SK-N-SH (cell line): ENCODE measurements at regions not wholly inside any gene's neighbourhood (a gene's known extent, or its start where the extent isn't known, plus 50 kb on each side); places are given as distances from the start of the nearest gene placed in this dataset.
A peak's percentile ranks its signal among the peaks of the same experiment; 100 is the strongest.

ENCODE experiments used
- CTCF ChIA-PET: fragments of 300-600, 350-600 bp; formaldehyde crosslinking; extraction: SDS; loops from one replicate; lab custom pipeline; 2021; lab: Yijun Ruan, JAX
- POLR2A ChIA-PET: fragments of 350-600 bp; sonication (Branson Sonifier 250); formaldehyde crosslinking; extraction: SDS; loops from one replicate; lab custom pipeline; 2020; ENCODE audit warnings: antibody characterized with exemption, inconsistent platforms; lab: Yijun Ruan, JAX
- DNase-seq: peaks from one replicate; pipeline ENCODE4 v3.0.0; 2012
- H2AFZ ChIP-seq: fragments of 200-600 bp; sonication (generic); 2 replicates; pipeline ENCODE4 v1.8.1; 2016; ENCODE audit warnings: antibody characterized with exemption, mild to moderate bottlenecking, low read depth
- H3F3A ChIP-seq: fragments of 200-600 bp; sonication (generic); replicated peaks from 2 replicates; pipeline ENCODE3; 2016; ENCODE audit warnings: antibody characterized with exemption, mild to moderate bottlenecking; ENCODE audit not compliant: insufficient read depth
- H3K27ac ChIP-seq, 2 experiments: fragments of 200-500 bp in 1 of 2; fragments of 200-600 bp in 1 of 2; sonication (Bioruptor generic) in 1 of 2; sonication (generic), shearing (Covaris generic) in 1 of 2; 2 replicates each; pipeline versions ENCODE4 v1.5.1 to v1.6.1; 2014 to 2016; ENCODE audit warnings: low read depth in 2 of 2, inconsistent platforms in 1 of 2, low read length in 1 of 2, mild to moderate bottlenecking in 1 of 2, mixed read lengths in 1 of 2
- H3K27me3 ChIP-seq: fragments of 200-600 bp; sonication (generic), shearing (Covaris generic); 2 replicates; pipeline ENCODE4 v1.6.1; 2016; ENCODE audit warnings: mixed run types; ENCODE audit not compliant: insufficient read depth
- H3K36me3 ChIP-seq, 2 experiments: fragments of 200-500 bp in 1 of 2; fragments of 200-600 bp in 1 of 2; sonication (Bioruptor generic) in 1 of 2; sonication (generic) in 1 of 2; replicated peaks in 1 of 2; 2 replicates each; pipeline versions ENCODE3 to v1.5.1; 2014 to 2016; ENCODE audit warnings: low read length in 1 of 2, mild to moderate bottlenecking in 1 of 2; ENCODE audit not compliant: insufficient read depth in 2 of 2, control insufficient read depth in 1 of 2
- H3K4me1 ChIP-seq, 2 experiments: fragments of 200-500 bp in 1 of 2; fragments of 200-600 bp in 1 of 2; sonication (Bioruptor generic) in 1 of 2; sonication (generic), shearing (Covaris generic) in 1 of 2; 2 replicates each; pipeline versions ENCODE4 v1.5.1 to v1.6.1; 2014 to 2016; ENCODE audit warnings: low read depth in 1 of 2, low read length in 1 of 2, mixed run types in 1 of 2; ENCODE audit not compliant: insufficient read depth in 2 of 2, control insufficient read depth in 1 of 2
- H3K4me2 ChIP-seq: fragments of 200-600 bp; sonication (generic), shearing (Covaris generic); 2 replicates; pipeline ENCODE4 v1.6.1; 2017; ENCODE audit warnings: mixed run types
- H3K4me3 ChIP-seq, 2 experiments: fragments of 200-500 bp in 1 of 2; fragments of 200-600 bp in 1 of 2; sonication (Bioruptor generic) in 1 of 2; sonication (generic), shearing (Covaris generic) in 1 of 2; 2 replicates each; pipeline versions ENCODE4 v1.5.1 to v1.8.1; 2014 to 2016; ENCODE audit warnings: low read depth in 2 of 2, inconsistent platforms in 1 of 2, low read length in 1 of 2, mild to moderate bottlenecking in 1 of 2, mixed read lengths in 1 of 2, moderate library complexity in 1 of 2
- H3K79me2 ChIP-seq: fragments of 200-600 bp; sonication (generic); 2 replicates; pipeline ENCODE4 v1.8.1; 2017; ENCODE audit warnings: mild to moderate bottlenecking; ENCODE audit not compliant: insufficient read depth
- H3K9ac ChIP-seq: fragments of 200-600 bp; sonication (generic); 2 replicates; pipeline ENCODE4 v1.6.1; 2017; ENCODE audit warnings: mixed run types
- H3K9me2 ChIP-seq: fragments of 200-600 bp; sonication (generic); 2 replicates; pipeline ENCODE4 v1.6.1; 2017; ENCODE audit warnings: mixed run types
- H3K9me3 ChIP-seq: fragments of 200-600 bp; sonication (generic); 2 replicates; pipeline ENCODE4 v1.6.1; 2017; ENCODE audit warnings: mixed run types, mild to moderate bottlenecking, moderate library complexity
- H4K20me1 ChIP-seq: fragments of 200-600 bp; sonication (generic); 2 replicates; pipeline ENCODE4 v1.6.1; 2017; ENCODE audit warnings: mild to moderate bottlenecking, mixed run types; ENCODE audit not compliant: insufficient read depth
- EP300 ChIP-seq, 2 experiments: IDR thresholded peaks; 2 replicates each; pipeline versions ENCODE4 v1.4.0 to v1.6.1; 2012; ENCODE audit warnings: borderline replicate concordance in 1 of 2, low read depth in 1 of 2, low read length in 1 of 2
- EZH2phosphoT487 ChIP-seq: fragments of 200-600 bp; sonication (generic); IDR thresholded peaks from 2 replicates; pipeline ENCODE4 v1.6.1; 2017; ENCODE audit warnings: low read depth, mixed run types, mild to moderate bottlenecking, antibody characterized with exemption, moderate library complexity, borderline replicate concordance
- GATA2 ChIP-seq: sonication (generic); formaldehyde crosslinking; IDR thresholded peaks from 2 replicates; pipeline ENCODE4 v1.5.0; 2020; ENCODE audit warnings: mild to moderate bottlenecking, missing genetic modification reagents
- JUND ChIP-seq: IDR thresholded peaks from 2 replicates; pipeline ENCODE4 v1.4.0; 2012
- PBX3 ChIP-seq: IDR thresholded peaks from 2 replicates; pipeline ENCODE4; 2012
- RAD21 ChIP-seq: IDR thresholded peaks from 2 replicates; pipeline ENCODE4 v1.6.1; 2012; ENCODE audit warnings: mild to moderate bottlenecking, low read length
- SIN3A ChIP-seq: IDR thresholded peaks from 2 replicates; pipeline ENCODE4 v1.6.1; 2012; ENCODE audit warnings: low read depth, mild to moderate bottlenecking, low read length, moderate library complexity, borderline replicate concordance
- SMC3 ChIP-seq: IDR thresholded peaks from 2 replicates; pipeline ENCODE4 v1.6.1; 2012; ENCODE audit warnings: low read depth, low read length, improper control_type of control experiment
- YY1 ChIP-seq: IDR thresholded peaks from 2 replicates; pipeline ENCODE4 v1.4.0; 2012; ENCODE audit warnings: low read depth, mild to moderate bottlenecking
- WGBS: methylation state at CpG from one replicate; pipeline ENCODE4 v1.1.6; 2017; ENCODE audit warnings: low lambda C conversion rate; 5-methylcytosine and 5-hydroxymethylcytosine counted together
- TF ChIP-seq, protein P1 (sequence below): IDR thresholded peaks from 2 replicates; pipeline ENCODE4 v1.4.0; 2012; ENCODE audit warnings: low read depth, borderline replicate concordance
- TF ChIP-seq, protein P2 (sequence below): IDR thresholded peaks from 2 replicates; pipeline ENCODE4 v1.4.0; 2012; ENCODE audit warnings: low read depth, borderline replicate concordance

DNA sequence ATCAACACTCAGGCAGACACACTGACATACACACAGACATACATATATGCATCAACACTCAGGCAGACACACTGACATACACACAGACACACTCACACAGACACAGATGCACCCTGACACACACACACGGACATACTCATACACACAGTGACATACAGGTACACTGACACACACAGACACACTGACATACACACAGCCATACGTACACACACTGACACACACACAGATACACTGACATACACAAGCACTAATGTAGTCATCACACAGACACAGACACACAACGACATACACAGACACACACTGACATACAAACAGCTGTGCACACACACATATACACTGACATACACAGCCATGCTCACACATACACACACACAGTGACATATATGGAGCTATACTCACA, 131.0 kb upstream of the CSF3R start (continued):
- TF ChIP-seq, protein P1, sequence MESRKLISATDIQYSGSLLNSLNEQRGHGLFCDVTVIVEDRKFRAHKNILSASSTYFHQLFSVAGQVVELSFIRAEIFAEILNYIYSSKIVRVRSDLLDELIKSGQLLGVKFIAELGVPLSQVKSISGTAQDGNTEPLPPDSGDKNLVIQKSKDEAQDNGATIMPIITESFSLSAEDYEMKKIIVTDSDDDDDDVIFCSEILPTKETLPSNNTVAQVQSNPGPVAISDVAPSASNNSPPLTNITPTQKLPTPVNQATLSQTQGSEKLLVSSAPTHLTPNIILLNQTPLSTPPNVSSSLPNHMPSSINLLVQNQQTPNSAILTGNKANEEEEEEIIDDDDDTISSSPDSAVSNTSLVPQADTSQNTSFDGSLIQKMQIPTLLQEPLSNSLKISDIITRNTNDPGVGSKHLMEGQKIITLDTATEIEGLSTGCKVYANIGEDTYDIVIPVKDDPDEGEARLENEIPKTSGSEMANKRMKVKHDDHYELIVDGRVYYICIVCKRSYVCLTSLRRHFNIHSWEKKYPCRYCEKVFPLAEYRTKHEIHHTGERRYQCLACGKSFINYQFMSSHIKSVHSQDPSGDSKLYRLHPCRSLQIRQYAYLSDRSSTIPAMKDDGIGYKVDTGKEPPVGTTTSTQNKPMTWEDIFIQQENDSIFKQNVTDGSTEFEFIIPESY, result no peak

GRCh38 chr1:36612881-36613280, 130.2 kb upstream of the CSF3R start:
- POLR2A ChIA-PET, result no interaction called here
- Histone ChIP-seq H3K4me1 (no peaks in the 10 kb centered on the region), H4K20me1 (no peaks in the 10 kb centered on the region), H3K79me2 (no peaks in the 10 kb centered on the region), H3K9me2 (no peaks in the 10 kb centered on the region), H3K27ac (no peak overlapping the region), H3K4me2 (no peak overlapping the region), H3K27me3 (no peaks in the 10 kb centered on the region), H3K36me3 (no peaks in the 10 kb centered on the region), H2AFZ (no peak overlapping the region), H3K9me3 (no peaks in the 10 kb centered on the region), H3K9ac (no peak overlapping the region), H3F3A (no peaks in the 10 kb centered on the region), H3K4me3 (no peak overlapping the region)
- WGBS, result 37% methylated on average over 6 of the region's 8 CpGs
- CTCF ChIA-PET, result interaction anchor here (1.0 kb wide), 1 partner anchor 23 kb away, joined by 3 read pairs; no protein-coding TSS in a partner anchor
- no peak for TF ChIP-seq EP300 (IDR thresholded peaks at IDR 0.05; ENCODE audit: borderline replicate concordance in 1 of 2, low read depth in 1 of 2, low read length in 1 of 2)
- no peak for TF ChIP-seq SIN3A
- TF ChIP-seq EZH2phosphoT487, result no peak
- TF ChIP-seq JUND, result no peak
- TF ChIP-seq YY1, result no peak
- no peak for TF ChIP-seq GATA2
- TF ChIP-seq, protein P2, sequence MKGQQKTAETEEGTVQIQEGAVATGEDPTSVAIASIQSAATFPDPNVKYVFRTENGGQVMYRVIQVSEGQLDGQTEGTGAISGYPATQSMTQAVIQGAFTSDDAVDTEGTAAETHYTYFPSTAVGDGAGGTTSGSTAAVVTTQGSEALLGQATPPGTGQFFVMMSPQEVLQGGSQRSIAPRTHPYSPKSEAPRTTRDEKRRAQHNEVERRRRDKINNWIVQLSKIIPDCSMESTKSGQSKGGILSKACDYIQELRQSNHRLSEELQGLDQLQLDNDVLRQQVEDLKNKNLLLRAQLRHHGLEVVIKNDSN, result no peak
- 0 out of 2 replicates have a peak, but pooled peaks have one; percentile 14 for TF ChIP-seq RAD21
- peak; percentile 15; the same call in 1 of the 2 replicates for TF ChIP-seq SMC3
- TF ChIP-seq PBX3, result no peak
- no peak for DNase-seq

- no peaks in the 10 kb centered on the region for H3K9me3 ChIP-seq
- H3K4me3 ChIP-seq, result no peak overlapping the region
- CTCF ChIA-PET, result interaction anchor here (0.9 to 1.4 kb wide), 3 partner anchors 22 to 96 kb away, joined by 3 to 5 read pairs (median 4); no protein-coding TSS in a partner anchor
- no peaks in the 10 kb centered on the region for H3K27me3 ChIP-seq
- H3K4me1 ChIP-seq, result no peaks in the 10 kb centered on the region
- H3K27ac ChIP-seq, result no peak overlapping the region
- H3K9me2 ChIP-seq, result no peaks in the 10 kb centered on the region
- no peaks in the 10 kb centered on the region for H3F3A ChIP-seq
- DNase-seq, result no peak
- no peak overlapping the region for H3K9ac ChIP-seq
- H3K79me2 ChIP-seq, result no peaks in the 10 kb centered on the region
- H2AFZ ChIP-seq, result no peak overlapping the region
- H4K20me1 ChIP-seq, result no peaks in the 10 kb centered on the region
- no peak for TF ChIP-seq EZH2phosphoT487
- no peaks in the 10 kb centered on the region for H3K36me3 ChIP-seq
- POLR2A ChIA-PET, result no interaction called here
- no CpG with 5 or more reads among the region's 10 CpGs for WGBS
- no peak overlapping the region for H3K4me2 ChIP-seq
Measured at GRCh38 chr1:36612121-36612520, 129.4 kb upstream of the CSF3R start.
